Astrocyte (in vitro differentiated cells and primary cell): ENCODE measurements at regions not wholly inside any gene's neighbourhood (a gene's known extent, or its start where the extent isn't known, plus 50 kb on each side); places are given as distances from the start of the nearest gene placed in this dataset.
"Not testable (repeated sequence)": the region's sequence is repeated elsewhere in the genome, so short reads cannot be mapped to it uniquely, and the experiment has no call there.

Experiments used
- DNase-seq: peaks from one replicate; pipeline ENCODE4 v3.0.0-alpha.2; 2010; ENCODE audit warnings: low read depth
- FAIRE-seq: peaks from 2 replicates; lab custom pipeline; 2011; peaks lifted over from hg19 to GRCh38; lab: Jason Lieb, UNC
- H2AFZ ChIP-seq: 2 replicates; pipeline ENCODE4 v1.6.0; 2012; ENCODE audit warnings: low read depth, low read length, inconsistent platforms
- H3K27ac ChIP-seq: 2 replicates; pipeline ENCODE4 v1.5.1; 2011; ENCODE audit warnings: low read depth, low read length, inconsistent platforms
- H3K27me3 ChIP-seq: 2 replicates; pipeline ENCODE4 v1.6.0; 2011; ENCODE audit warnings: low read length, inconsistent platforms; ENCODE audit not compliant: insufficient read depth
- H3K36me3 ChIP-seq: 2 replicates; pipeline ENCODE4 v1.5.1; 2011; ENCODE audit warnings: low read length, inconsistent platforms; ENCODE audit not compliant: insufficient read depth
- H3K4me1 ChIP-seq: 2 replicates; pipeline ENCODE4 v1.5.1; 2011; ENCODE audit warnings: low read length, inconsistent platforms; ENCODE audit not compliant: insufficient read depth
- H3K4me2 ChIP-seq: 2 replicates; pipeline ENCODE4 v1.6.0; 2012; ENCODE audit warnings: low read length, inconsistent platforms
- H3K4me3 ChIP-seq: 2 replicates; pipeline ENCODE4 v1.5.1; 2011; ENCODE audit warnings: low read depth, mild to moderate bottlenecking, low read length, inconsistent platforms; ENCODE audit not compliant: insufficient read depth
- H3K79me2 ChIP-seq: 2 replicates; pipeline ENCODE4 v1.6.0; 2012; ENCODE audit warnings: mild to moderate bottlenecking, low read length, inconsistent platforms; ENCODE audit not compliant: insufficient read depth
- H3K9ac ChIP-seq: 2 replicates; pipeline ENCODE4 v1.6.0; 2012; ENCODE audit warnings: mild to moderate bottlenecking, low read length, inconsistent platforms
- H3K9me3 ChIP-seq: 2 replicates; pipeline ENCODE4 v1.5.1; 2012; ENCODE audit warnings: low read depth, mild to moderate bottlenecking, low read length, inconsistent platforms; ENCODE audit not compliant: insufficient read depth
- H4K20me1 ChIP-seq: 2 replicates; pipeline ENCODE4 v1.6.0; 2012; ENCODE audit warnings: low read length, inconsistent platforms; ENCODE audit not compliant: insufficient read depth
- H3K27ac Mint-ChIP-seq: one replicate; pipeline ENCODE4 v1.8.0; 2021; ENCODE audit warnings: mild to moderate bottlenecking, mixed read lengths; ENCODE audit not compliant: unreplicated experiment
- H3K27me3 Mint-ChIP-seq: one replicate; pipeline ENCODE4 v1.8.0; 2021; ENCODE audit warnings: low read depth, mixed read lengths; ENCODE audit not compliant: unreplicated experiment
- H3K36me3 Mint-ChIP-seq: one replicate; pipeline ENCODE4 v1.8.0; 2021; ENCODE audit warnings: low read depth, mixed read lengths; ENCODE audit not compliant: unreplicated experiment
- H3K4me1 Mint-ChIP-seq: one replicate; pipeline ENCODE4 v1.8.0; 2021; ENCODE audit warnings: low read depth, mixed read lengths; ENCODE audit not compliant: unreplicated experiment
- H3K4me3 Mint-ChIP-seq: one replicate; pipeline ENCODE4 v1.8.0; 2021; ENCODE audit warnings: mild to moderate bottlenecking, moderate library complexity, mixed read lengths; ENCODE audit not compliant: unreplicated experiment
- H3K9me3 Mint-ChIP-seq: one replicate; pipeline ENCODE4 v1.8.0; 2021; ENCODE audit warnings: mild to moderate bottlenecking, mixed read lengths; ENCODE audit not compliant: unreplicated experiment
- CTCF ChIP-seq: IDR thresholded peaks from 2 replicates; pipeline ENCODE4 v1.5.1; 2011; ENCODE audit warnings: low read depth, mild to moderate bottlenecking, inconsistent platforms, low read length, moderate library complexity; ENCODE audit not compliant: insufficient read depth
- EZH2 ChIP-seq: IDR thresholded peaks from 2 replicates; pipeline ENCODE4 v1.6.1; 2012; ENCODE audit warnings: mild to moderate bottlenecking, low read length, inconsistent platforms; ENCODE audit not compliant: insufficient read depth

GRCh38 chr1:181931873-181932272 lies 129.6 kb downstream of the ZNF648 start:
- no peaks in the 10 kb centered on the region for H3K4me1 Mint-ChIP-seq
- no peak overlapping the region for H3K9ac ChIP-seq
- no peaks in the 10 kb centered on the region for H3K4me1 ChIP-seq
- no peaks in the 10 kb centered on the region for H3K36me3 ChIP-seq
- peaks cover 15% of the 10 kb centered on the region for H3K27me3 Mint-ChIP-seq
- no peak overlapping the region for H3K4me3 Mint-ChIP-seq
- TF ChIP-seq CTCF (no peak), EZH2 (no peak)
- H4K20me1 ChIP-seq = no peaks in the 10 kb centered on the region
- no peaks in the 10 kb centered on the region for H3K36me3 Mint-ChIP-seq
- H3K9me3 Mint-ChIP-seq = peaks cover 3% of the 10 kb centered on the region
- no peak overlapping the region for H3K4me2 ChIP-seq
- H2AFZ ChIP-seq = no peak overlapping the region
- no peaks in the 10 kb centered on the region for H3K9me3 ChIP-seq
- no peak overlapping the region for H3K27ac ChIP-seq
- no peak for FAIRE-seq
- H3K79me2 ChIP-seq = no peaks in the 10 kb centered on the region
- H3K27me3 ChIP-seq = no peaks in the 10 kb centered on the region
- H3K27ac Mint-ChIP-seq = no peak overlapping the region
- no peak for DNase-seq
- no peak overlapping the region for H3K4me3 ChIP-seq

GRCh38 chr1:181930187-181930586 lies 131.3 kb downstream of the ZNF648 start:
- H3K27me3 Mint-ChIP-seq = peaks cover 20% of the 10 kb centered on the region
- Histone ChIP-seq H2AFZ (no peak overlapping the region), H3K4me2 (no peak overlapping the region), H3K36me3 (no peaks in the 10 kb centered on the region), H4K20me1 (no peaks in the 10 kb centered on the region), H3K4me1 (no peaks in the 10 kb centered on the region), H3K9me3 (no peaks in the 10 kb centered on the region), H3K79me2 (no peaks in the 10 kb centered on the region), H3K4me3 (no peak overlapping the region), H3K9ac (no peak overlapping the region), H3K27me3 (no peaks in the 10 kb centered on the region), H3K27ac (no peak overlapping the region)
- no peak overlapping the region for H3K4me3 Mint-ChIP-seq
- FAIRE-seq = no peak
- no peak for DNase-seq
- no peaks in the 10 kb centered on the region for H3K36me3 Mint-ChIP-seq
- TF ChIP-seq CTCF (no peak), EZH2 (no peak)
- H3K4me1 Mint-ChIP-seq = no peaks in the 10 kb centered on the region
- H3K9me3 Mint-ChIP-seq = peaks cover 3% of the 10 kb centered on the region
- H3K27ac Mint-ChIP-seq = no peak overlapping the region

- Mint-ChIP-seq H3K4me1 (no peaks in the 10 kb centered on the region), H3K36me3 (no peaks in the 10 kb centered on the region), H3K4me3 (no peak overlapping the region), H3K27ac (no peak overlapping the region), H3K27me3 (peaks cover 16% of the 10 kb centered on the region), H3K9me3 (peaks cover 6% of the 10 kb centered on the region)
- no peak overlapping the region for H3K4me2 ChIP-seq
- no peak overlapping the region for H2AFZ ChIP-seq
- no peak overlapping the region for H3K27ac ChIP-seq
- H3K36me3 ChIP-seq = no peaks in the 10 kb centered on the region
- H3K4me3 ChIP-seq = no peak overlapping the region
- no peaks in the 10 kb centered on the region for H3K79me2 ChIP-seq
- no peak overlapping the region for H3K9ac ChIP-seq
- FAIRE-seq = no peak
- no peak for DNase-seq
- H3K4me1 ChIP-seq = no peaks in the 10 kb centered on the region
- no peaks in the 10 kb centered on the region for H4K20me1 ChIP-seq
- TF ChIP-seq CTCF (no peak), EZH2 (no peak)
- no peaks in the 10 kb centered on the region for H3K27me3 ChIP-seq
- H3K9me3 ChIP-seq = no peaks in the 10 kb centered on the region
Measured at GRCh38 chr1:181926697-181927096, 134.8 kb downstream of the ZNF648 start.

GRCh38 chr1:181924034-181924433 lies 137.5 kb downstream of the ZNF648 start:
- H3K4me3 ChIP-seq, H4K20me1 ChIP-seq, H3K36me3 ChIP-seq, H3K36me3 Mint-ChIP-seq, H3K4me2 ChIP-seq, FAIRE-seq, DNase-seq, H3K27ac ChIP-seq, H3K4me3 Mint-ChIP-seq, H3K9ac ChIP-seq, H3K4me1 Mint-ChIP-seq, H3K27me3 ChIP-seq, H3K4me1 ChIP-seq, H3K9me3 Mint-ChIP-seq, H2AFZ ChIP-seq, H3K27ac Mint-ChIP-seq, H3K79me2 ChIP-seq, H3K9me3 ChIP-seq: not testable (repeated sequence)
- H3K27me3 Mint-ChIP-seq = peaks cover 11% of the 10 kb centered on the region
